Gastroesophageal sphincter (tissue), 3 donors: ENCODE measurements at regions not wholly inside any gene's neighbourhood (a gene's known extent, or its start where the extent isn't known, plus 50 kb on each side); places are given as distances from the start of the nearest gene placed in this dataset.
"Not testable (repeated sequence)": the region's sequence is repeated elsewhere in the genome, so short reads cannot be mapped to it uniquely, and the experiment has no call there.

Experiments
- EP300 ChIP-seq: sonication (generic); formaldehyde crosslinking; IDR thresholded peaks from one replicate; pipeline ENCODE4 v1.6.1; 2017; ENCODE audit warnings: antibody characterized with exemption, mild to moderate bottlenecking
- TF ChIP-seq, protein P1 (sequence below), 4 experiments: fragments of 200-600 bp in 2 of 4; fragments of 450-650 bp in 2 of 4; sonication (generic) in 1 of 4; IDR thresholded peaks; one replicate each; pipeline ENCODE4 v1.5.1; 2017 to 2019; ENCODE audit warnings: antibody characterized with exemption in 4 of 4, mild to moderate bottlenecking in 2 of 4, moderate library complexity in 2 of 4

DNA sequence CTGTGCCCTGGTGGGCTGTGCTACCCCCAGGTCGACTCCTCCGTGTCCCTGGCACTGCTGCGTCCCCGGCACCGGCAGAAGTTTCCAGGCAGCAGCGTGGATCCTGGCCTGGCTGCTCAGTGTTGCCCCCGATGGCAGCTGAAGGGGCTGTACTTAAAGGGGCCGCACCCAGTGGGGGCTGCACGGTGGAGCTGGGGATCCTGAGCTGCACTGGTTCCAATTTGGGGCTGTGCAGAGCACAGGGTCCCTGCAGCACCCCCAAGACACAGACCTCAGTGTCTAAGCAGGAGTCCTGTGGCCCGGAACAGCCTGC lies 253.8 kb downstream of the ANKRD30B start:
- TF ChIP-seq, protein P1, sequence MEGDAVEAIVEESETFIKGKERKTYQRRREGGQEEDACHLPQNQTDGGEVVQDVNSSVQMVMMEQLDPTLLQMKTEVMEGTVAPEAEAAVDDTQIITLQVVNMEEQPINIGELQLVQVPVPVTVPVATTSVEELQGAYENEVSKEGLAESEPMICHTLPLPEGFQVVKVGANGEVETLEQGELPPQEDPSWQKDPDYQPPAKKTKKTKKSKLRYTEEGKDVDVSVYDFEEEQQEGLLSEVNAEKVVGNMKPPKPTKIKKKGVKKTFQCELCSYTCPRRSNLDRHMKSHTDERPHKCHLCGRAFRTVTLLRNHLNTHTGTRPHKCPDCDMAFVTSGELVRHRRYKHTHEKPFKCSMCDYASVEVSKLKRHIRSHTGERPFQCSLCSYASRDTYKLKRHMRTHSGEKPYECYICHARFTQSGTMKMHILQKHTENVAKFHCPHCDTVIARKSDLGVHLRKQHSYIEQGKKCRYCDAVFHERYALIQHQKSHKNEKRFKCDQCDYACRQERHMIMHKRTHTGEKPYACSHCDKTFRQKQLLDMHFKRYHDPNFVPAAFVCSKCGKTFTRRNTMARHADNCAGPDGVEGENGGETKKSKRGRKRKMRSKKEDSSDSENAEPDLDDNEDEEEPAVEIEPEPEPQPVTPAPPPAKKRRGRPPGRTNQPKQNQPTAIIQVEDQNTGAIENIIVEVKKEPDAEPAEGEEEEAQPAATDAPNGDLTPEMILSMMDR (IDR thresholded peaks at IDR 0.05), result not testable (repeated sequence)
- TF ChIP-seq EP300, result not testable (repeated sequence)
